ENCODE measurements at regions not wholly inside any gene's neighbourhood (a gene's known extent, or its start where the extent isn't known, plus 50 kb on each side); places are given as distances from the start of the nearest gene placed in this dataset.

- peak; percentile 81 for ATAC-seq
- H3K27ac ChIP-seq = peak overlapping the region in 2 of 4 donors; percentile 17 to 18
Measured at GRCh38 chrX:4805502-4805901, 1092.1 kb upstream of the PRKX start.

GRCh38 chrX:4800756-4801155 lies 1087.3 kb upstream of the PRKX start:
- whole genome bisulfite sequencing, 2 donors = 74 to 76% methylated on average over 4 of the region's 4 CpGs
- intact Hi-C loops (cut with DNase I) = no loop called here
- no peak overlapping the region for H3K4me3 ChIP-seq

More at GRCh38 chrX:4805502-4805901, 1092.1 kb upstream of the PRKX start:
- no peaks in the 10 kb centered on the region for H3K9me3 ChIP-seq
- H3K4me3 ChIP-seq = no peak overlapping the region
- no peak for TF ChIP-seq CTCF (IDR thresholded peaks at IDR 0.05)
- no peak for TF ChIP-seq POLR2A (IDR thresholded peaks at IDR 0.05)
- peak; percentile 30 to 67 (median 48) for DNase-seq
- WGBS, 2 donors = 11 to 15% methylated on average over 3 to 4 of the region's 4 CpGs
- H3K36me3 ChIP-seq (replicated peaks in 1 of 2; ENCODE audit: insufficient read depth in 1 of 2, low read depth in 2 of 2) = no peaks in the 10 kb centered on the region
- intact Hi-C loops (cut with DNase I) = no loop called here
- no peaks in the 10 kb centered on the region for H3K27me3 ChIP-seq
- no peaks in the 10 kb centered on the region for H3K4me1 ChIP-seq

GRCh38 chrX:4787971-4788370 lies 1074.5 kb upstream of the PRKX start:
- no peak overlapping the region for H3K27ac ChIP-seq
- H3K4me1 ChIP-seq = no peaks in the 10 kb centered on the region
- H3K4me3 ChIP-seq = no peak overlapping the region
- no peaks in the 10 kb centered on the region for H3K36me3 ChIP-seq (replicated peaks in 1 of 2; ENCODE audit: insufficient read depth in 1 of 2, low read depth in 2 of 2)
- whole genome bisulfite sequencing, 2 donors = 10 to 56% methylated on average over 1 of the region's 1 CpG
- ATAC-seq (no peak), DNase-seq (no peak)
- intact Hi-C loops (cut with DNase I) = no loop called here
- no peaks in the 10 kb centered on the region for H3K27me3 ChIP-seq
- TF ChIP-seq POLR2A (IDR thresholded peaks at IDR 0.05) (no peak), CTCF (IDR thresholded peaks at IDR 0.05) (peak in 2 of 7 experiments; percentile 8 to 9)
- H3K9me3 ChIP-seq = no peaks in the 10 kb centered on the region

More at GRCh38 chrX:4800756-4801155, 1087.3 kb upstream of the PRKX start:
- H3K27ac ChIP-seq = no peak overlapping the region
- TF ChIP-seq CTCF (IDR thresholded peaks at IDR 0.05) (no peak), POLR2A (IDR thresholded peaks at IDR 0.05) (no peak)
- no peaks in the 10 kb centered on the region for H3K36me3 ChIP-seq (replicated peaks in 1 of 2; ENCODE audit: insufficient read depth in 1 of 2, low read depth in 2 of 2)
- no peaks in the 10 kb centered on the region for H3K4me1 ChIP-seq
- no peaks in the 10 kb centered on the region for H3K9me3 ChIP-seq
- DNase-seq = no peak
- H3K27me3 ChIP-seq = no peaks in the 10 kb centered on the region
- no peak for ATAC-seq

- Histone ChIP-seq H3K36me3 (replicated peaks in 1 of 2; ENCODE audit: insufficient read depth in 1 of 2, low read depth in 2 of 2) (no peaks in the 10 kb centered on the region), H3K4me3 (no peak overlapping the region), H3K4me1 (no peaks in the 10 kb centered on the region), H3K27me3 (no peaks in the 10 kb centered on the region), H3K27ac (no peak overlapping the region), H3K9me3 (no peaks in the 10 kb centered on the region)
- DNase-seq (no peak), ATAC-seq (no peak)
- intact Hi-C loops (cut with DNase I) = no loop called here
- TF ChIP-seq POLR2A (IDR thresholded peaks at IDR 0.05) = no peak
- TF ChIP-seq CTCF (IDR thresholded peaks at IDR 0.05) = no peak
- WGBS, 2 donors = 72 to 89% methylated on average over 2 of the region's 2 CpGs
Measured at GRCh38 chrX:4764888-4765287, 1051.4 kb upstream of the PRKX start.

GRCh38 chrX:4762196-4762595 lies 1048.7 kb upstream of the PRKX start:
- TF ChIP-seq POLR2A (IDR thresholded peaks at IDR 0.05) (no peak), CTCF (IDR thresholded peaks at IDR 0.05) (no peak)
- no peak overlapping the region for H3K27ac ChIP-seq
- DNase-seq = no peak
- no peaks in the 10 kb centered on the region for H3K36me3 ChIP-seq (replicated peaks in 1 of 2; ENCODE audit: insufficient read depth in 1 of 2, low read depth in 2 of 2)
- no peaks in the 10 kb centered on the region for H3K4me1 ChIP-seq
- intact Hi-C loops (cut with DNase I) = no loop called here
- WGBS, 2 donors = 94 to 96% methylated on average over 3 of the region's 3 CpGs
- H3K4me3 ChIP-seq = no peak overlapping the region
- H3K27me3 ChIP-seq = no peaks in the 10 kb centered on the region
- H3K9me3 ChIP-seq = no peaks in the 10 kb centered on the region
- ATAC-seq = no peak
